GM18858 (cell line): ENCODE measurements at regions not wholly inside any gene's neighbourhood (a gene's known extent, or its start where the extent isn't known, plus 50 kb on each side); places are given as distances from the start of the nearest gene placed in this dataset.

Experiments
- ATAC-seq: cut with Tn5 transposase; IDR thresholded peaks from one replicate; pipeline ENCODE4 v1.9.1; 2021; ENCODE audit not compliant: unreplicated experiment

- no peak for ATAC-seq
Measured at GRCh38 chr2:8531481-8531880, 150.4 kb upstream of the ID2 start.

GRCh38 chr2:8532438-8532837 lies 149.4 kb upstream of the ID2 start:
- ATAC-seq, result no peak

GRCh38 chr2:8533923-8534322 lies 147.9 kb upstream of the ID2 start:
- ATAC-seq, result no peak

DNA sequence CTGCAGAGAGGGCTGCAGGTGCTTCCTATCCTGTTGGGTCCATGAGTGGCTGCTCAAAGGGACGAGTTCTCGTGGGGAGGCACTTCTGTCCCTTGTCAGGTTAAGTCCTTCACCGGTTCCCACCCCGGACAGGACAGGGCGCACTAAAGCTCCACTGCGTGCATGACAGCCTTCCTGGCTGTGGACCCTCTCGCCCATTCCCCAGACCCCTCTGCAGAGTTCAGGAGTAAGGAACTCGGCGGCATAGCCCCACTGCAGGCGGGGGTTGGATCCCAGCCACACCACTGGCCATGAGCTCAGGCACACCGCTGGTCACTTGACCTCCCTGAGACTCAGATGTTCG lies 147.5 kb upstream of the ID2 start:
- ATAC-seq, result no peak

GRCh38 chr2:8534729-8535468 lies 147.0 kb upstream of the ID2 start:
- ATAC-seq, result no peak

DNA sequence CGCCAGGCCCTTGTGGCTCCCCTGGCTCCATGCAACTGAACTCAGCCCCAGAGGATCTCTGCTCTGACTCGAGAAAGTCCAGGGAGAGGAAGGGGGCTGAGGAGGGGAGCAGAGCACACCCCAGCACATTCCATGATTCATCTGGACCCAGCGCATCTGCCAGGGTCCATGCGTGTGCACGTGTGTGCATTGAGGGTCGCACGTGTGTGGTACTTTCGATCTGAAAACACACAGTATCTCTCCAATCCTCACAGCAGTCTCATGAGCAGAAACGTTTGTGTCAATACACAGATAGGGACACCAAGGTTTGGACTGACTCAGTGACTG lies 146.4 kb upstream of the ID2 start:
- ATAC-seq, result no peak

DNA sequence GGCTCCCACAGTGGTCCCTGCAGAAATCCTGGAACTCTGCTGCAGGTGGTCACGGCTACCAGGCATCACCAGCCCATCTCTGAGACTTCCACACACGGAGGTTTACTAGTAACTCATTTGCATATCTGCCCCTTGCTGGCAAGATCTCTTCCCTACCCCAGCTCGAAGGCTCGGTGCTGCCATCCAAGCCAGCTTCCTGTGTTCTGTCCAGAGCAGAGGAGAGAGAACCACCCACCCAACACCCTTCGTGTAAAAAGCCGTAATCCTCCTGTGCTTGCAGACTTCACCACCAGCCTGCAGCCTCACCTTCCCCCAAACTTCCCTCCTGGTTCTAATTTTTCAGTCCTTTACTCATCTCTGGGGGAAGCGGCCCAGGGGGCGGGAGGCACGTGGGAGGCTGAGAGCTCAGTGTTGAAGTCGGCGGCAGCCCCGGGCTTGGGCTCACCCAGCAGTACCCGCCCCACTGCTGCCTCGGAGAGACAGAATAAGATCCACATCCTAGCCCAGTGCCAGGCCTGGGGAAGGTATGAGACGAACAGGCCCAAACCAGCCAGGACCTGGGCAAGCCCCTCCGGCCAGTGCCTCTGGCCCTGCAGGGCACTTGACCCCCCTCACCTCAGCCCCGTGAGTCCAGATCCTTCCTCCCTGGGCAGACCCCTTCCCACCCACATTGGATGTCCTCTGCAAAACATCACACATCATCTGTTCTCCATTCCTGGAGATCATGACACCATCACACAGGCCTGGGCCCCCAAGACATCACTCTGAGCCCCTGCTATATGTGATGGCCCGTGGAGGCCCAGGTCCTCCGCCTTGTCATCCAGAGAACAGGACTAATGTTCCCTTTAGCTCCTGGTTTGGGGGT lies 145.8 kb upstream of the ID2 start:
- no peak for ATAC-seq

GRCh38 chr2:8536686-8537561 lies 144.9 kb upstream of the ID2 start:
- no peak for ATAC-seq

- no peak for ATAC-seq
Measured at GRCh38 chr2:8537562-8538155, 144.2 kb upstream of the ID2 start.

- ATAC-seq, result no peak
Measured at GRCh38 chr2:8538531-8538930, 143.3 kb upstream of the ID2 start.

GRCh38 chr2:8538931-8539621 lies 142.8 kb upstream of the ID2 start:
- ATAC-seq, result no peak

GRCh38 chr2:8539743-8540551 lies 141.9 kb upstream of the ID2 start:
- no peak for ATAC-seq

DNA sequence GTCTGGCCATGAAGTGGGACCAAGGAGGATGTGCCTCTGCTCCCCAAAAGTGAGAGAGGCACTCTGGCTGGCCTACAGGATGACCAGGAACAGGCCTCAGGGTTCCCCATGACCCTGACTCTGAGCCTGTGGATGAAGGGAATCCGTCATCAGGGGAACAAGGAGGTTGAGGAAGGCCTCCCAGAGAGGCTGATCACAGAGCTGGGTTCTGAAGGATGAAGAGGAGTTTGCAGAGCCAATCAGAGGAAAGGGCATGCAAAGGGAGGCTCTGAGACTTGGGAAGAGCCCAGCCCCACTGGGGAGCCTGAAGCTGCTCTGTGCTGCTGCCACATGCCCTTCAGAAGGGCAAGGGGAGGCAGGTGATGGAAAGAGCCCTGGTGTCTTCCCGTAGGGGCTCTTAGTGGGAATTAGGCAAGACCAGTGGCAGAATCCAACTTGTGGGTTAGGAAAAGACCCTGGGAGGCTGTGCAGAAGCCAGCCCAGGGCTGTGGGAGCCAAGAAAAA lies 141.3 kb upstream of the ID2 start:
- no peak for ATAC-seq

GRCh38 chr2:8541223-8541622 lies 140.6 kb upstream of the ID2 start:
- ATAC-seq, result no peak

GRCh38 chr2:8541636-8542035 lies 140.2 kb upstream of the ID2 start:
- no peak for ATAC-seq

DNA sequence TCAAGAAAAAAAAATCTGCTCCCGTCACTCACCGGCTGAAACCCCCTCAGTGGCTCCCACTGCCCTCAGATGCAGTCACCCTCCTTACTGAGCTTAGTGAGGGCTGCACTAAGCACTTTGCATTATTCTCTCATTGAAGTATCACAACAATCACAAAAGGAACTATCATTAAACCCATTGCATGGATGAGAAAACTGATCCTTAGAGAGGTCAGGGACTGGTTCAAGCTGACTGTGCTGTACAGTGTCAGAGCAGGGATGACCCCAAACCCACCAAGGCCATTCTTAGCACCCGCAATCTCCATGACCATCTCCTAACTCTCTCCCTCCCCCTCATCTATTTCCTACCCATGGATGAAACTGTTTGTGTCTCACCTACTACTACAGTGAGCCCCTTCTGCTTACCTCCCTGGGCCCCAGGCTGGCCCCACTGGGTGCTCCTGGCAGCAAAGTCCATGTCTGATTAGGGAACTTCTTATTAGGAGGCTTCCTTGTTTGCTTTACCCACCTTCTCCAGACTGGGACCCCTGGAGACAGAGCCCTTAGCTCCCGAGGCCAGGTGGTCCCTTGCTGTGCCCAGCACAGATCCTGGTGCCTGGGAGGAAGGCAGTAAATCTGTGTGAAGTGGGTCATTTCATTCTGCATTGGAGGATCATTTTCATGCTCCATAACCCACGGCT lies 139.3 kb upstream of the ID2 start:
- ATAC-seq, result no peak

DNA sequence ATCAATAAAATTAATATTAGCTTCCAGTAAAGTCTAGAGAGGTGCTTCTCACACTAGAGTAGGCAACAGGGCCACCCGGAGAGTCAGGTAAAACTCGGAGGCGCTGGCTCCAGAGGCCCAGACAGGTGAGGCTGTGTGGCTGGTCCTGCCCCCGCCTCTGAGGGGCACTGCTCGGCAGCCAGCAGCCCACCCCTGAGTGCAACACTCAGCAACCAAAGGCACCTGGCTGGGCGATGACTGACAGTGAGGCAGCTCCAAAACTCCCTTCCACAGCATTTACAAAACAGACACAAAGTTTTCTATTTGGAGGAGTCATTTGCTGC lies 138.8 kb upstream of the ID2 start:
- peak; percentile 18 for ATAC-seq

DNA sequence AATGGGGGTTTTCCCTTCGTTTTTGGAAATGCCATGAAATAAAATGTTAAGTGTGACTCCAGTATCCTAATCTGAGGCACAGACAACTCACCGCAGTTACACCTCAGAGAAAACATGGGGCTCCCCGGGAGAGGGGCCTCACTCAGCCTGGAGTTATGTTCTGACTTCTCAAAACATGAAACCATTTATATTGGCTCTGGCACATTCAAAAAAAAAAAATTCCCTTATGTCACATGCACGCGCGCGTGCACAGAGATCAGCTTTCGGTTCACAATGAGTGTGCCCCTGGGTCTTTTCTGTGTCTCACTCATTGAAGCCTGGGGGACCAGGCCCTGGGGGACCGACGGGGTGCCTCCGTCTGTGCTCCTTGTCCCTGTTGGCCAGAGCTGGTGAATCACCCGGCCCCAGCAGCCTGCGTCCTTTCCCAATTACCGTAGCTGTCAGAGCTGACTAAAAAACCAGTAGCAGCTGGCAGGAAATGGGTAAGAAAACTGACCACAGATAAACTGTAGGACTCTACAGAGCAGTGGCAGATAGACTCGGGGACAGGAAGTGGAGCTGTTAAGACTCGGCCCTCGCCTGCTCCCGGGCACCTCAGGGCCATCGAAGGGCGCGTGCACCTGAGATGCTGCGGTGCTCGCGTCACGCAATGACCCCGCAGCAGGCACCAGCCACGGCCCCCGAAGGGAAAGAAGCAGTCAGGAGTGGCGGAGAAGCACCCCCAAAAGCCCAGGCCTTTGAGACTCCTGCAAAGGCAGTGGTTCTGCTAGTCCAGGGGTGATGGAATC lies 138.3 kb upstream of the ID2 start:
- ATAC-seq, result peak; percentile 61
